IPS-18a (cell line): ENCODE measurements at regions not wholly inside any gene's neighbourhood (a gene's known extent, or its start where the extent isn't known, plus 50 kb on each side); places are given as distances from the start of the nearest gene placed in this dataset.

ENCODE experiments used
- H3K27ac ChIP-seq: one replicate; pipeline ENCODE4 v1.5.1; 2013; ENCODE audit warnings: low read length
- H3K27me3 ChIP-seq: one replicate; pipeline ENCODE4 v1.6.1; 2013; ENCODE audit warnings: mild to moderate bottlenecking, low read length; ENCODE audit not compliant: control insufficient read depth, insufficient read depth
- H3K36me3 ChIP-seq: one replicate; pipeline ENCODE4 v1.6.1; 2013; ENCODE audit warnings: low read depth, low read length; ENCODE audit not compliant: control insufficient read depth
- H3K4me1 ChIP-seq: one replicate; pipeline ENCODE4 v1.6.1; 2013; ENCODE audit warnings: low read depth, low read length; ENCODE audit not compliant: control insufficient read depth
- H3K4me3 ChIP-seq: one replicate; pipeline ENCODE4 v1.5.1; 2013; ENCODE audit warnings: low read length
- H3K9ac ChIP-seq: one replicate; pipeline ENCODE4 v1.6.1; 2013; ENCODE audit warnings: mild to moderate bottlenecking, low read length, moderate library complexity
- H3K9me3 ChIP-seq: one replicate; pipeline ENCODE4 v1.6.1; 2013; ENCODE audit warnings: low read depth, low read length; ENCODE audit not compliant: control insufficient read depth

DNA sequence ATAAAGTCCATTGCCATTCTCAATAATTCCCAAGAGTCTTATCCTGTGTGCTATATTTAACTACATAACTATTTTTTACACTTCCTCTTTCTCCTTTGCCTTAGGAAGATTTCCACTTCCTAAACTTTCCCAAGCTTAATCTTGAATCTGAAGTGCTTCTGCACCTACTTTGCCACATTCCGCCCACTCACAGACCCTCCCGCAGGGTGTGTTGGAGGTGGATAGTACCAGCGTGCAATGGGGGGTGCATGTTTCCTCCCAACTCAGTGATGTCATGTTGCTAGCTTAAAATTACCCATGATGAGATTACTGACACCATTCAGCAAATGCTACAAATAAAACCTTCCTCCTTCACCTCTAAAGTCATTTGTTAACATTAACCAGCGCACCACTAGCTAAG, 460.2 kb downstream of the NR2F1-AS1 start:
- no peaks in the 10 kb centered on the region for H3K9me3 ChIP-seq
- H3K9ac ChIP-seq = no peak overlapping the region
- no peak overlapping the region for H3K4me3 ChIP-seq
- peaks cover 4% of the 10 kb centered on the region for H3K4me1 ChIP-seq
- no peaks in the 10 kb centered on the region for H3K36me3 ChIP-seq
- H3K27me3 ChIP-seq = no peaks in the 10 kb centered on the region
- H3K27ac ChIP-seq = no peak overlapping the region

GRCh38 chr5:93120051-93120450, 461.0 kb downstream of the NR2F1-AS1 start:
- Histone ChIP-seq H3K9me3 (no peaks in the 10 kb centered on the region), H3K9ac (no peak overlapping the region), H3K4me1 (peaks cover 4% of the 10 kb centered on the region), H3K36me3 (no peaks in the 10 kb centered on the region), H3K27ac (no peak overlapping the region), H3K4me3 (no peak overlapping the region), H3K27me3 (no peaks in the 10 kb centered on the region)

DNA sequence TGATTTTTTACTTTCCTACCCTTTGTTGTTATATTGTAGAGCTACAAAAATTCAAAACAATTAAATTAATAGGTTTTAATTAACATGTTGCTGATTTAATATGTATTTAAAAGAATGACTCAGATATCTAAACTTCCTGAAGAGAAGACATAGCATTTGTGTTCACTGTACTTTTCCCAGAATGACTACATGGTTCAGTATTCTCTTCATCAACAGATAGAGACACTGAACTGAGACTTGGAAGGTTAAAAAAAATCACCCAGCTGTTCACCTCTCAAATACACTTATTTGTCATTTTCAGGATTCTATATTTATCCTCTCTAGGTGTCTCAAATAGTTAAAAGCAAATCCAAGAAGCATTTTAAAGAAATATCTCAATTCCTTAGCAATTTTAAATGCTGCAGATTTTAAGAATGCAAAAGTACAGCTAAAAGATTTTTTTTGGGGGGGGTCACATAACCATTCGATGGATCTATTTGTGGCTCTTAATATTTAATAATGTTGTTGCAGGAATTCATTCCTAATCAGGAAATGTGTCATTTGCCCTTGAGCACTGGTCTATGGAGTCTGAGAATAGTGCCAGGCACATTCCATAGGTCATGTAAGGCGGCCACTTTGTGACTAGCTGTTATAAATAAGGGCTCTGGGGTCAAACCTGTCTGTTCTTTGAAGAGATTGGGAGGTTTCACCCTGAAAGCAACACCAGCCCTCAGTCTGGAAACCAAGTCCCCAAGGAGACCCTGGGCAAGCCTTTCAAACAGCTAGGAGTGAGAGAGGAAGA, 463.1 kb downstream of the NR2F1-AS1 start:
- H3K27ac ChIP-seq = no peak overlapping the region
- peaks cover 4% of the 10 kb centered on the region for H3K4me1 ChIP-seq
- H3K9ac ChIP-seq = no peak overlapping the region
- no peaks in the 10 kb centered on the region for H3K9me3 ChIP-seq
- H3K36me3 ChIP-seq = no peaks in the 10 kb centered on the region
- H3K4me3 ChIP-seq = no peak overlapping the region
- H3K27me3 ChIP-seq = no peaks in the 10 kb centered on the region

GRCh38 chr5:93107805-93108520, 473.1 kb downstream of the NR2F1-AS1 start:
- H3K27ac ChIP-seq = no peak overlapping the region
- H3K4me3 ChIP-seq = no peak overlapping the region
- no peak overlapping the region for H3K9ac ChIP-seq
- H3K27me3 ChIP-seq = no peaks in the 10 kb centered on the region
- no peaks in the 10 kb centered on the region for H3K4me1 ChIP-seq
- H3K9me3 ChIP-seq = no peaks in the 10 kb centered on the region
- no peaks in the 10 kb centered on the region for H3K36me3 ChIP-seq

DNA sequence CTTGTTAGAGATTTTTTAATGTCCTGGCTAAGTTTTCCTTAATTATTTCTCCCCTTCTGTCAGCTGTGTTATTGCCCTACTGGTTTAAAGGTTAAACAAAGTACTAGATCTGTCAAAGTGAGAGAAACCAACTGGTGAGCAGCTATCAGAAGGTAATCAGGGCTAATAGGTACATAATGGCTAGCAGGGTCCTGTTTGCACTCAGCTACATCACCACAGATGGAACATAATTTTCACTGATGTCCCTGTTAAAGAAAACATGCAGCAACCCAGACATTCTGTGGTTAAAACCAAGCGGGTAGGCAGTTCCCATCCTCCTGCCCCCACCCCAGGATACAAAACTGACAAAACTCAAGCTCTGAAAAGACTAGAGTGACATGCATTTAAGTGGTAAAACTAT, 473.9 kb downstream of the NR2F1-AS1 start:
- no peak overlapping the region for H3K9ac ChIP-seq
- H3K27ac ChIP-seq = no peak overlapping the region
- no peaks in the 10 kb centered on the region for H3K9me3 ChIP-seq
- no peaks in the 10 kb centered on the region for H3K36me3 ChIP-seq
- no peak overlapping the region for H3K4me3 ChIP-seq
- H3K27me3 ChIP-seq = no peaks in the 10 kb centered on the region
- no peaks in the 10 kb centered on the region for H3K4me1 ChIP-seq

GRCh38 chr5:93101661-93102060, 479.4 kb downstream of the NR2F1-AS1 start:
- Histone ChIP-seq H3K9me3 (no peaks in the 10 kb centered on the region), H3K27me3 (no peaks in the 10 kb centered on the region), H3K9ac (no peak overlapping the region), H3K36me3 (no peaks in the 10 kb centered on the region), H3K4me1 (no peaks in the 10 kb centered on the region), H3K27ac (no peak overlapping the region), H3K4me3 (no peak overlapping the region)

DNA sequence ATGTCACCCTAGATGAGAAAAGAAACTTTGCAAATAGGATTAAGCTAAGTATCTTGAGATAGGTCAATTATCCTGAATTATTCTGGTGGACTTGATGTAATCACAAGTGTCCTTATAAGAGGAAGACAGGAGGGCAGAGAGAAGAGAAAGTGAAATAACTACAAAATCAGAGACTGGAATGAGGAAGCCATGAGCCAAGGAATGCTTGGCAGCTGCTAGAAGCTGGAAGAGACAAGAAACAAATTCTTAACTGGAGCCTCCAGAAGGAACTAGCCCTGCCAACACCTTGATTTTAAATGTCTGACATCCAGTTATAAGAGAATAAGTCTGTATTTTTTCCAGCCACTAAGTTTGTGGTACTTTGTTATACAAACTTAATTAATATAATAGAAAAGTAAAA, 480.0 kb downstream of the NR2F1-AS1 start:
- no peaks in the 10 kb centered on the region for H3K36me3 ChIP-seq
- H3K9ac ChIP-seq = no peak overlapping the region
- H3K4me3 ChIP-seq = no peak overlapping the region
- no peaks in the 10 kb centered on the region for H3K27me3 ChIP-seq
- no peaks in the 10 kb centered on the region for H3K9me3 ChIP-seq
- H3K4me1 ChIP-seq = no peaks in the 10 kb centered on the region
- H3K27ac ChIP-seq = no peak overlapping the region

- Histone ChIP-seq H3K27ac (no peak overlapping the region), H3K9ac (no peak overlapping the region), H3K9me3 (no peaks in the 10 kb centered on the region), H3K27me3 (no peaks in the 10 kb centered on the region), H3K4me3 (no peak overlapping the region), H3K4me1 (no peaks in the 10 kb centered on the region), H3K36me3 (no peaks in the 10 kb centered on the region)
Measured at GRCh38 chr5:93100428-93100827, 480.6 kb downstream of the NR2F1-AS1 start.

DNA sequence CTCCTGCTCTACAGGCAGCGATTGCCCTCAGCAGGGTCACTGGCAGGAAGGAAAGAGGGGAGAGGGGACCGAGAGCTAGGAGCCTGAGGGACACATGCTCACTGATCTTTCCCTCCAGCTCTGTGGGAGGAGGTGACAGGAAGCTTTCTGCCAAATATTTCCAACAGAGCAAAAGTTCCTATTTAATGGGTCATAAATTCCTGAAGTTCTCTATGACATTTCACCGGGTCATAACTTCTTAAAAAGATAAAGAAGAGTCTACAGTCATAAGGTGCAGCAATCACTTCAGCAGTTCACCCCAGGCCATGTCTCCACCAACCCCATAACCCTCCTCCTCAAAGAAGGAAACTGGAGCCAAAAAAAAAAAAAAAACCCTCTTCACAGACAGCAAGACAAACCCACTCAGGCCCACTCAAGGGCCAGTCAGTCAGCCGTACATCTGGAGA, 481.1 kb downstream of the NR2F1-AS1 start:
- no peaks in the 10 kb centered on the region for H3K9me3 ChIP-seq
- no peaks in the 10 kb centered on the region for H3K27me3 ChIP-seq
- no peak overlapping the region for H3K9ac ChIP-seq
- H3K4me1 ChIP-seq = no peaks in the 10 kb centered on the region
- H3K4me3 ChIP-seq = no peak overlapping the region
- H3K27ac ChIP-seq = no peak overlapping the region
- no peaks in the 10 kb centered on the region for H3K36me3 ChIP-seq

DNA sequence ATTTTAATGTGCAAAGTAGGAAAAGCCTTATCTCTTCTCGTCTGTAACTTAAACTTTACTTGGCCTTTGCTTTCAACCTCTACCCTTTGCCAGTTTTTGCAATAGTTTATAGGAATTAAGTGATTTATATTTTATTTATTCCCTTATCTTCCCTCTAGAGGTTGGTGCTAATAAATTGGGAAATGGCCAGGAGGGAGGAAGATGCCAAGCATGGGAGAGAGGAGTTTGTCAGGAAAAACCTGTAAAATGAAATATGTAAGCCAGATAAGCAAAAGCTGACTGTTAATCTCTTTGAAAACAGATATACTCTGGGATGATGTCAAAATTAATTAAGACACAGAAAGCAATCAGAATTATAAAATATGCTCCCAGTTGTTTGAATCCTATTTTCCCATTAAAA, 484.5 kb downstream of the NR2F1-AS1 start:
- no peaks in the 10 kb centered on the region for H3K27me3 ChIP-seq
- H3K4me3 ChIP-seq = no peak overlapping the region
- H3K4me1 ChIP-seq = no peaks in the 10 kb centered on the region
- H3K9me3 ChIP-seq = no peaks in the 10 kb centered on the region
- no peak overlapping the region for H3K9ac ChIP-seq
- H3K36me3 ChIP-seq = no peaks in the 10 kb centered on the region
- H3K27ac ChIP-seq = no peak overlapping the region

- no peak overlapping the region for H3K27ac ChIP-seq
- no peak overlapping the region for H3K4me3 ChIP-seq
- no peak overlapping the region for H3K9ac ChIP-seq
- H3K27me3 ChIP-seq = no peaks in the 10 kb centered on the region
- H3K36me3 ChIP-seq = no peaks in the 10 kb centered on the region
- no peaks in the 10 kb centered on the region for H3K9me3 ChIP-seq
- H3K4me1 ChIP-seq = no peaks in the 10 kb centered on the region
Measured at GRCh38 chr5:93092349-93093105, 488.5 kb downstream of the NR2F1-AS1 start.
